KG1 (cell line): ENCODE measurements at regions not wholly inside any gene's neighbourhood (a gene's known extent, or its start where the extent isn't known, plus 50 kb on each side); places are given as distances from the start of the nearest gene placed in this dataset.
"Not testable (repeated sequence)": the region's sequence is repeated elsewhere in the genome, so short reads cannot be mapped to it uniquely, and the experiment has no call there.

Experiments used
- DNase-seq: peaks from one replicate; lab custom pipeline; 2025; lab: John Stamatoyannopoulos, UW

- DNase-seq: no peak
Measured at GRCh38 chr2:21782866-21783265, 659.1 kb downstream of the TDRD15 start.

DNA sequence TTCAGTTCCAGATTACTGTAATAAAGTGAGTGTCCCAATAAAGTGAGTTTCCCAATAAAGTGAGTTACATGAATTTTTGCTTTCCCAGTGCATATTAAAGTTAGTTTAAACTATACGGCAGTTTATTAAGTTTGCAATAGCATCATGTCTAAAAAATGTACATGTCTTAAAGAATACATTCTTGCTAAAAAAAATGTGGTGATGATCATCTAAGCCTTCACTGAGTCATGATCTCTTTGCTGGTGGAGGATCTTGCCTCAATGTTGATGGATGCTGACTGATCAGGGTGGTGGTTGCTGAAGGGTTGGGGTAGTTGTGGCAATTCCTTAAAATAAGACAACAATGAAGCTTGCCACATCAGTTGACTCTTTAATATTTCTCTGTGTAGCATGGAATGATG lies 664.2 kb downstream of the TDRD15 start:
- no peak for DNase-seq

DNA sequence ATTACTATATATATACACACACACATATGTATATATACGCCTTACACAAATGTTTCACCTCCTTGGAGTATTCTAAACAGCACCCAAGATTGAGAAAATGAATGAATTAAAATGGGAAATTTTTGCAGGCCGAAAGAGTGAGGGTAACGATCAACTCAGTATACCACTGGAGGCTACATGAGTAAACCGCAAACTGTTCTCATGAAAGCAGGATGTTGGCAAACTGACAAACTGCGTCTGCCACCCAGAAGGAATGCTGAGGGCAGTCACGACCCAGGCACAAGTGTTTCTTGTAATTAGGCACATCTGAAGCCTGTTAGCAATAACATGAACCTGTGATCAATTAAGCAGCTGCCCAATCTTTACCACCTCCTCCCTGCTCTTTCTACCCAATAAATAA lies 666.5 kb downstream of the TDRD15 start:
- DNase-seq: not testable (repeated sequence)

GRCh38 chr2:21792571-21792970 lies 668.8 kb downstream of the TDRD15 start:
- DNase-seq: no peak

- DNase-seq: no peak
Measured at GRCh38 chr2:21793461-21793860, 669.7 kb downstream of the TDRD15 start.

- no peak for DNase-seq
Measured at GRCh38 chr2:21794611-21795010, 670.8 kb downstream of the TDRD15 start.

- no peak for DNase-seq
Measured at GRCh38 chr2:21800356-21800755, 676.6 kb downstream of the TDRD15 start.

DNA sequence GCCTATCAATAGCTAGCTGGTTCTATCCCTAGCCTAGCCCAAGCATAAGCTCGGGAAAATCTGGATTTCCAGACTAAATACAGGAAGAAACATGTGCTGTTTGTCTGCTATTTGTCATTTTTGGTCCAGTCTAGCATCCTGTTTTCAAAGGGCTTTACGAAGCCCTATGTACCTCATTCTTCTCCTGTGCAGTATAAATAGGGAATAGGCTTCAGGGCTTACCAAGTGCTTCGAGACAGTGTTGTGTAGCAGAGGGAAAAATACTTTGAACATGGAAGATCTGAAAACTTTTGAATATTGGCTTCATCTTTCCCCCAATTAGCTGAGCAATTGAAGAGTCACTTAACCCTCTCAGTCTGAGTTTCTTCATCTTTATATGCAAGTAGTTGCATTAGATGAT lies 679.8 kb downstream of the TDRD15 start:
- DNase-seq: no peak

GRCh38 chr2:21804151-21804550 lies 680.4 kb downstream of the TDRD15 start:
- DNase-seq: no peak

GRCh38 chr2:21811541-21811940 lies 687.8 kb downstream of the TDRD15 start:
- no peak for DNase-seq

DNA sequence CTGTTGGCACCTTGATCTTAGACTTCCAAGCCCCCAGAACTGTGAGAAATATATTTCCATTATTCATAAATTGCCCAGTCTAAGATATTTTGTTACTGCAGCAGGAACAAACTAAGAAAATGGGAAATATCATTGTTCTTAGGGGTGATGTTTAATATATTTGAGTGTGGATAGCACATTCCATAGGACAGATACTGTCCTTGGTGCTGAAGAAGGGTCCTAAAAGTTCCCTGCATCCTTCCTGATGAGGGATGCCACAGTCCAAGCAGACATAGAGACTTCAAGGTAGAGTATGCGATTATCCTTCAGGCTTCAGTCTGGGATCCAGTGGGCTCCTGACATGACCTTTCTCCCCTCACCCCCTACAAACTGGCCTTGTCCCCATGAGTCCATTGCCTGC lies 689.0 kb downstream of the TDRD15 start:
- no peak for DNase-seq

DNA sequence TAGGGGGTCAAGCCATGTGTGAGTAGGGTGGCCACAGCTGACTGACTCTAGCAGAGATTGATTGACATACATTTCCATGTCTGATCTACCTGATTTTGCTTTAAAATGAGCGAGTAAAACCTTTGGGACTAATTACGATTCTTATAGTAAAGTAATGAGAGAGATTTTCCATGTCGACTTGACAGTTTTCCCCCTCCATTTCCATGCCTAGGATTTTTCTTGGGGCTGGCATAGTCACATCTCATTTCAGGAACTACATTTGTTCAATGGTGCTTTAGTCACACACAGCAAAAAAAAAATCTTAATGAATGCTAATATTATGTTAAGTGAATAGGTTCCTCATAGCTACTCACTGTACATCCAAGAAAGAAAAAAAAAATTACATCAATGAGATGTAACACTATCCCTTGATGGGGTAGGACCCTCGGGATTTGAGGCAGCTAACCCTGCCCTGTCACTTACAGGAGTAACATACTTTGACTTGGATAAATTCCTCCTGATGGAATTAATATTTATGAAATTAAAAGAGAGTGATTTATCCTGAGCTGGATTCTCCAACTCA lies 690.9 kb downstream of the TDRD15 start:
- DNase-seq: no peak

DNA sequence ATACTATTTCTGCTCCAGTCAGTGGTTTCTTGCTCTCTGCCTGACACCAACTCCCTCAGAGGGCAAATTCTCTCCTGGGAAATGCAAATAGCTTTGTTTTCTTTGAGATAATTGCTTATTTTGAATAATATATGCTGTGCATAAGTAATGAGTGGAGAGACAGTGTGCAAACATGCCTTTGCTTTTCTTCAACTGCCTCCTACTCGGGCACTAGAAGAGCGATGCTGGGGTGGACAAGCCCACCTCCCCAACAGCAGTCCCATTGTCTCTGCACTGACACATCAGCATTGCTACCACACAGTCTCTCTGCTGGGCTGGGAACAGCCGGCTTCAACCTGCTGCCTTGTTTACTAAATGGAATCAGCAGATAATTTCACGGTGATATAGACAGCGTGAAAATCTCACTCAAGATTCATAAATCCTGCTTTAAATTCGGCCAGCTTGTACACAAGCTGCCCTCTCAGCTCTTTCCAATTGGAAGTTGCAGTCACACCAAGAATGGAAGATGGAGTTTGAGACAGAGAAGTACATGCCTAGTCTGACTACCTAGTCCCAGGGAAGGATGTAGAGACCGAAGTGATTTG lies 694.5 kb downstream of the TDRD15 start:
- no peak for DNase-seq

DNA sequence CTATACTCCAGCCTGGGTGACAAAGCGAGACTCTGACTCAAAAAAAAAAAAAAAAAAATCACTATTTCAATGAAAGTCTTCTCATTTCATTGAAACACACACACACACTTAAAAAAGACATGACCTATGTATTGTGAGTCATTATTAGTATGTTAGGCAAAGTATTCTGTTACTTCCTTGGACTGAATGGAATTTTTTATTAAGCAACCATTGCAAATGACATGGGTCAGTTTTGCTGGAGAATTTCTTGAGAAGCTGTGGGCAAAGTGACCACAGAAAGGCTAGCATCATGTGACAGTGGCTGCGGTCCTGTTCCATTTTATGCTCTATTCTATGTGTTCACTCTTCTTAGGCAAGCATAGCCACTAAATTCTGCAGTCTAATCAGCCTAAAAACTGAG lies 695.7 kb downstream of the TDRD15 start:
- DNase-seq: no peak

DNA sequence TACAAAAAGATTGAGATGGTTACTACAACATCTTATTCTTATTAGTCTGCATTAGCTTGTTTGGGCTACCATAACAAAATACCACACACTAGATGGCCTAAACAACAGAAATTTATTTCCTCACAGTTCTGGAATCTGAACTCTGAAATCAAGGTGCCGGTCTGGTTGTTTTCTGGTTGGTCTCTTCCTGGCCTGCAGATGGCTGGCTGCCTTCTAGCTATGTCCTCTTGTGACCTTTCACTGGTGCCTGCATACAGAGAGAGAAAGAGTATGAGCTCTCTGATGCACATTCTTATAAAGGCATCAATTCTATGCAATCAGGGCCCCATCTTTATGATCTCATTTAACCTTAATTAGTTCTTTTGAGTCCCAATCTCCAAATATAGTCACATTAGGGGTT lies 696.5 kb downstream of the TDRD15 start:
- DNase-seq: no peak

DNA sequence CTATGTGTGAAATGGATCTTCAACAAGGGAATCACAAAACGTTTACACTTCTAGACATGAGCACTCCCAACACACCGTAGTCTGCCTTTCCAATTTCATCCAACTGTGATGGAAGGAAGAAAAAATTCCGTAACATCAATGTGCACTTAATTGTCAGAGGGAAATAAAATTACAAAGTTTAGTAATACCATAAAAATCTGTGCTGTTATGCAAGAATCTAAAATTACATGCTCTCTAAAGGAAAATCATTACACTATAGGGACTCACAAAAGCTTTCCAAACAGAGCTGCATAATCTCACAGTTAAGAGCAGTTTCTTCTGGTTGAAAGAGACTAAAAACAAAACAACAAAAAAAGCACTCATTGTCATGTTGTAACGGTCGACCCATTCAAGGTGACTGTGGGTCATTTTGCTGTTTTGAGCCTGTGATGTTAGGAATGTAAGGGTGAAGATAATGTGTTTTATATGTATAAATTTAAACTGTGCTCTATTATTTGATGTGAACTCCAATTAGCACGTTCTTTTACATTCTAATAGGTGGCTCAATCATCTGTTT lies 698.0 kb downstream of the TDRD15 start:
- no peak for DNase-seq

- no peak for DNase-seq
Measured at GRCh38 chr2:21822505-21822904, 698.7 kb downstream of the TDRD15 start.

- no peak for DNase-seq
Measured at GRCh38 chr2:21833767-21834166, 710.0 kb downstream of the TDRD15 start.

- DNase-seq: no peak
Measured at GRCh38 chr2:21836261-21836660, 712.5 kb downstream of the TDRD15 start.

GRCh38 chr2:21836719-21837118 lies 713.0 kb downstream of the TDRD15 start:
- DNase-seq: no peak

GRCh38 chr2:21837168-21837960 lies 713.6 kb downstream of the TDRD15 start:
- DNase-seq: no peak

GRCh38 chr2:21841341-21841740 lies 717.6 kb downstream of the TDRD15 start:
- no peak for DNase-seq

GRCh38 chr2:21850367-21850766 lies 726.6 kb downstream of the TDRD15 start:
- not testable (repeated sequence) for DNase-seq
